HG03280 (cell line): ENCODE measurements at regions not wholly inside any gene's neighbourhood (a gene's known extent, or its start where the extent isn't known, plus 50 kb on each side); places are given as distances from the start of the nearest gene placed in this dataset.

ENCODE experiments used
- ATAC-seq: cut with Tn5 transposase; IDR thresholded peaks from one replicate; pipeline ENCODE4 v1.9.1; 2021; ENCODE audit warnings: mild to moderate bottlenecking, moderate library complexity; ENCODE audit not compliant: unreplicated experiment

GRCh38 chr1:65486613-65487012 lies 66.1 kb downstream of the LEPR start:
- no peak for ATAC-seq

- ATAC-seq, result no peak
Observed at GRCh38 chr1:65489481-65489880, 69.0 kb downstream of the LEPR start.

GRCh38 chr1:65490231-65491009 lies 70.0 kb downstream of the LEPR start:
- no peak for ATAC-seq

GRCh38 chr1:65491472-65491871 lies 71.0 kb downstream of the LEPR start:
- ATAC-seq, result no peak

- ATAC-seq, result no peak
Observed at GRCh38 chr1:65493802-65494201, 73.3 kb downstream of the LEPR start.

GRCh38 chr1:65494671-65495070 lies 74.2 kb downstream of the LEPR start:
- ATAC-seq, result no peak

GRCh38 chr1:65495137-65495536 lies 74.7 kb downstream of the LEPR start:
- ATAC-seq, result no peak

GRCh38 chr1:65497256-65497830 lies 76.9 kb downstream of the LEPR start:
- no peak for ATAC-seq

- ATAC-seq, result no peak
Observed at GRCh38 chr1:65503427-65503826, 83.0 kb downstream of the LEPR start.

GRCh38 chr1:65504263-65504662 lies 83.8 kb downstream of the LEPR start:
- no peak for ATAC-seq

GRCh38 chr1:65505547-65506300 lies 85.3 kb downstream of the LEPR start:
- no peak for ATAC-seq

GRCh38 chr1:65508051-65508450 lies 87.6 kb downstream of the LEPR start:
- no peak for ATAC-seq

GRCh38 chr1:65509912-65510680 lies 89.6 kb downstream of the LEPR start:
- ATAC-seq, result no peak

- no peak for ATAC-seq
Observed at GRCh38 chr1:65510961-65511360, 90.5 kb downstream of the LEPR start.

- ATAC-seq, result no peak
Observed at GRCh38 chr1:65512383-65512782, 91.9 kb downstream of the LEPR start.

- no peak for ATAC-seq
Observed at GRCh38 chr1:65512967-65513780, 92.7 kb downstream of the LEPR start.

- no peak for ATAC-seq
Observed at GRCh38 chr1:65514041-65514440, 93.6 kb downstream of the LEPR start.

GRCh38 chr1:65524931-65525265 lies 104.4 kb downstream of the LEPR start:
- no peak for ATAC-seq

GRCh38 chr1:65525266-65526048 lies 105.0 kb downstream of the LEPR start:
- no peak for ATAC-seq

- no peak for ATAC-seq
Observed at GRCh38 chr1:65526049-65526556, 105.6 kb downstream of the LEPR start.
